VCaP (cell line): ENCODE measurements at regions not wholly inside any gene's neighbourhood (a gene's known extent, or its start where the extent isn't known, plus 50 kb on each side); places are given as distances from the start of the nearest gene placed in this dataset.

Source experiments
- H3K27ac ChIP-seq: fragments of 450-650 bp; 2 replicates; pipeline ENCODE4 v1.5.1; 2017
- TF ChIP-seq, protein P1 (sequence below): fragments of 450-650 bp; conservative IDR thresholded peaks from 2 replicates; pipeline ENCODE4 v1.5.1; 2017; ENCODE audit warnings: mild to moderate bottlenecking, moderate library complexity

- TF ChIP-seq, protein P1, sequence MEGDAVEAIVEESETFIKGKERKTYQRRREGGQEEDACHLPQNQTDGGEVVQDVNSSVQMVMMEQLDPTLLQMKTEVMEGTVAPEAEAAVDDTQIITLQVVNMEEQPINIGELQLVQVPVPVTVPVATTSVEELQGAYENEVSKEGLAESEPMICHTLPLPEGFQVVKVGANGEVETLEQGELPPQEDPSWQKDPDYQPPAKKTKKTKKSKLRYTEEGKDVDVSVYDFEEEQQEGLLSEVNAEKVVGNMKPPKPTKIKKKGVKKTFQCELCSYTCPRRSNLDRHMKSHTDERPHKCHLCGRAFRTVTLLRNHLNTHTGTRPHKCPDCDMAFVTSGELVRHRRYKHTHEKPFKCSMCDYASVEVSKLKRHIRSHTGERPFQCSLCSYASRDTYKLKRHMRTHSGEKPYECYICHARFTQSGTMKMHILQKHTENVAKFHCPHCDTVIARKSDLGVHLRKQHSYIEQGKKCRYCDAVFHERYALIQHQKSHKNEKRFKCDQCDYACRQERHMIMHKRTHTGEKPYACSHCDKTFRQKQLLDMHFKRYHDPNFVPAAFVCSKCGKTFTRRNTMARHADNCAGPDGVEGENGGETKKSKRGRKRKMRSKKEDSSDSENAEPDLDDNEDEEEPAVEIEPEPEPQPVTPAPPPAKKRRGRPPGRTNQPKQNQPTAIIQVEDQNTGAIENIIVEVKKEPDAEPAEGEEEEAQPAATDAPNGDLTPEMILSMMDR, result no peak
These were observed 1451.9 kb upstream of the AGA start for GRCh38 chr4:178894126-178894525.

GRCh38 chr4:178899084-178899483 is 1456.8 kb upstream of the AGA start:
- TF ChIP-seq, protein P1, result no peak
- no peak overlapping the region for H3K27ac ChIP-seq

More at GRCh38 chr4:178894126-178894525, 1451.9 kb upstream of the AGA start:
- no peak overlapping the region for H3K27ac ChIP-seq

DNA sequence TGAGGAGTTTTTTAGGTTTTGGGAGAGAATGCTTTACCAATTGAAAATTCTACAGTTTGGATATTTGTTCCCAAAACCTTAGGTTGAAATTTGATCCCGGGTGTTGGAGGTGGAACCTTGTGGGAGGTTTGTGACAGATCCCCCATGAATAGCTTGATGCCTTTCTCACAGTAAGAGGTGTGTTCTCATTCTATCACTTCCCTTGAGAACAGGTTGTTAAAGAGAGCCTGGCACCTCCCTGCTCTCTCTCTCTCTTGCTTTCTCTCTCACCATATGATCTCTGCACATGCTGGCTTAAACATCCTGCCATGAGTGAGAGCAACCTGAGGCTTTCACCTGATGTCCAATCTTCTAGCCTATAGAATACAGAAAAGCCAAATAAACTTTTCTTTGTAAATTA is 1475.5 kb upstream of the AGA start:
- H3K27ac ChIP-seq, result no peak overlapping the region
- TF ChIP-seq, protein P1, result no peak

- TF ChIP-seq, protein P1, result no peak
- H3K27ac ChIP-seq, result no peak overlapping the region
These were observed 1494.9 kb upstream of the AGA start for GRCh38 chr4:178937130-178937529.

DNA sequence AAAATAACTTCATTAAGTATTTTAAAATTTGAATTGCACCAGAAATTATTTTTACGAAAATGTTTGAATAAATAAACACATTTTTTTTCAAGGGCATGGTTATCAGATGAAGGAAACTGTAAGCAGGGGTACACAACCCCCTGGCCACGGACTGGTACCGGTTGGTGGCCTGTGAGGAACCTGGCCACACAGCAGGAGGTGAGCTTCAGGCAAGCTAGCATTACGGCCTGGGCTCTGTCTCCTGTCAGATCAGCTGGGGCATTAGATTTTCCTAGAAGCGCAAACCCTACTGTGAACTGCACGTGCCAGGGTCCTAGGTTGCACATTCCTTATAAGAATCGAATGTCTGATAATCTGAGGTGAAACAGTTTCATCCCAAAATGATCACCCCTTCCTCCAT is 1499.7 kb upstream of the AGA start:
- H3K27ac ChIP-seq, result no peak overlapping the region
- TF ChIP-seq, protein P1, result no peak

- TF ChIP-seq, protein P1, result no peak
- H3K27ac ChIP-seq, result no peak overlapping the region
These were observed 1511.3 kb upstream of the AGA start for GRCh38 chr4:178953447-178954120.

- H3K27ac ChIP-seq, result no peak overlapping the region
- TF ChIP-seq, protein P1, result no peak
These were observed 1513.4 kb upstream of the AGA start for GRCh38 chr4:178955614-178956013.
